Hepatocyte (in vitro differentiated cells): ENCODE measurements at regions not wholly inside any gene's neighbourhood (a gene's known extent, or its start where the extent isn't known, plus 50 kb on each side); places are given as distances from the start of the nearest gene placed in this dataset.

Experiments
- DNase-seq: peaks from one replicate; pipeline ENCODE4 v3.0.0-alpha.2; 2016; ENCODE audit warnings: low spot score
- H2AFZ ChIP-seq: fragments of 200-600 bp; sonication (generic); 2 replicates; pipeline ENCODE4 v1.6.0; 2016; ENCODE audit warnings: antibody characterized with exemption, mild to moderate bottlenecking
- H3K27ac ChIP-seq: fragments of 200-600 bp; sonication (generic); 2 replicates; pipeline ENCODE4 v1.5.1; 2016; ENCODE audit warnings: mild to moderate bottlenecking
- H3K27me3 ChIP-seq: fragments of 200-600 bp; sonication (generic); 2 replicates; pipeline ENCODE4 v1.6.1; 2016
- H3K36me3 ChIP-seq: fragments of 200-600 bp; sonication (generic); replicated peaks from 2 replicates; pipeline ENCODE4 v1.5.1; 2016; ENCODE audit warnings: low read depth; ENCODE audit not compliant: insufficient read depth
- H3K4me1 ChIP-seq: fragments of 200-600 bp; sonication (generic); 2 replicates; pipeline ENCODE4 v1.5.1; 2016; ENCODE audit warnings: mild to moderate bottlenecking, moderate library complexity; ENCODE audit not compliant: insufficient read depth
- H3K4me2 ChIP-seq: fragments of 200-600 bp; sonication (generic); 2 replicates; pipeline ENCODE4 v1.6.0; 2016
- H3K4me3 ChIP-seq: fragments of 200-600 bp; sonication (generic); 2 replicates; pipeline ENCODE4 v1.5.1; 2016; ENCODE audit warnings: mild to moderate bottlenecking
- H3K79me2 ChIP-seq: fragments of 200-600 bp; sonication (generic); 2 replicates; pipeline ENCODE4 v1.6.0; 2017; ENCODE audit warnings: mild to moderate bottlenecking
- H3K9me2 ChIP-seq: fragments of 200-600 bp; sonication (generic); replicated peaks from 2 replicates; pipeline ENCODE4 v1.6.0; 2017; ENCODE audit warnings: mild to moderate bottlenecking; ENCODE audit not compliant: insufficient read depth
- H3K9me3 ChIP-seq: fragments of 200-600 bp; sonication (generic); 2 replicates; pipeline ENCODE4 v1.5.1; 2016; ENCODE audit warnings: low read depth, mild to moderate bottlenecking
- H4K20me1 ChIP-seq: fragments of 200-600 bp; sonication (generic); 2 replicates; pipeline ENCODE4 v1.6.0; 2016; ENCODE audit warnings: mild to moderate bottlenecking; ENCODE audit not compliant: insufficient read depth, poor library complexity, severe bottlenecking
- CTCF ChIP-seq: fragments of 200-600 bp; sonication (generic); IDR thresholded peaks from 2 replicates; pipeline ENCODE4 v1.5.1; 2016; ENCODE audit warnings: antibody characterized with exemption, mild to moderate bottlenecking; ENCODE audit not compliant: poor library complexity
- EZH2 ChIP-seq: fragments of 200-600 bp; sonication (generic); IDR thresholded peaks from 2 replicates; pipeline ENCODE4 v1.6.1; 2016; ENCODE audit warnings: antibody characterized with exemption, mild to moderate bottlenecking, borderline replicate concordance
- EZH2phosphoT487 ChIP-seq: fragments of 200-600 bp; sonication (generic); IDR thresholded peaks from one replicate; pipeline ENCODE4 v1.6.1; 2018; ENCODE audit warnings: antibody characterized with exemption, mild to moderate bottlenecking, low read depth, moderate library complexity; ENCODE audit not compliant: unreplicated experiment, severe bottlenecking
- WGBS: methylation state at CpG from one replicate; pipeline ENCODE4 v1.1.6; 2016; ENCODE audit warnings: low lambda C conversion rate; ENCODE audit errors: missing lambda C conversion rate; 5-methylcytosine and 5-hydroxymethylcytosine counted together

- no peak overlapping the region for H3K27ac ChIP-seq
- H3K9me3 ChIP-seq = no peaks in the 10 kb centered on the region
- no peak for DNase-seq
- no peaks in the 10 kb centered on the region for H3K36me3 ChIP-seq
- no peaks in the 10 kb centered on the region for H3K9me2 ChIP-seq
- no peak overlapping the region for H2AFZ ChIP-seq
- TF ChIP-seq CTCF (no peak), EZH2phosphoT487 (no peak), EZH2 (no peak)
- H4K20me1 ChIP-seq = no peaks in the 10 kb centered on the region
- no peaks in the 10 kb centered on the region for H3K79me2 ChIP-seq
- 88% methylated on average over 4 of the region's 4 CpGs for WGBS
- H3K4me3 ChIP-seq = no peak overlapping the region
- no peaks in the 10 kb centered on the region for H3K27me3 ChIP-seq
- no peaks in the 10 kb centered on the region for H3K4me1 ChIP-seq
- no peak overlapping the region for H3K4me2 ChIP-seq
Measured at GRCh38 chr22:48004936-48005335, 1242.5 kb downstream of the TBC1D22A start.

- Histone ChIP-seq H3K27me3 (no peaks in the 10 kb centered on the region), H3K4me1 (no peaks in the 10 kb centered on the region), H3K79me2 (no peaks in the 10 kb centered on the region), H3K4me3 (no peak overlapping the region), H3K4me2 (no peak overlapping the region), H3K36me3 (no peaks in the 10 kb centered on the region), H4K20me1 (no peaks in the 10 kb centered on the region), H3K27ac (no peak overlapping the region), H2AFZ (no peak overlapping the region), H3K9me2 (no peaks in the 10 kb centered on the region), H3K9me3 (no peaks in the 10 kb centered on the region)
- 55% methylated on average over 6 of the region's 6 CpGs for WGBS
- no peak for DNase-seq
- TF ChIP-seq EZH2phosphoT487 = no peak
- no peak for TF ChIP-seq CTCF
- no peak for TF ChIP-seq EZH2
Measured at GRCh38 chr22:48004038-48004437, 1241.6 kb downstream of the TBC1D22A start.

GRCh38 chr22:48001101-48001500 lies 1238.7 kb downstream of the TBC1D22A start:
- H3K36me3 ChIP-seq = no peaks in the 10 kb centered on the region
- 83% methylated on average over 11 of the region's 11 CpGs for WGBS
- no peaks in the 10 kb centered on the region for H3K9me3 ChIP-seq
- H3K27me3 ChIP-seq = no peaks in the 10 kb centered on the region
- H3K9me2 ChIP-seq = no peaks in the 10 kb centered on the region
- no peak overlapping the region for H3K4me2 ChIP-seq
- no peaks in the 10 kb centered on the region for H3K4me1 ChIP-seq
- no peak for DNase-seq
- no peaks in the 10 kb centered on the region for H4K20me1 ChIP-seq
- no peaks in the 10 kb centered on the region for H3K79me2 ChIP-seq
- H3K4me3 ChIP-seq = no peak overlapping the region
- TF ChIP-seq EZH2 (no peak), EZH2phosphoT487 (no peak), CTCF (no peak)
- H2AFZ ChIP-seq = no peak overlapping the region
- H3K27ac ChIP-seq = no peak overlapping the region

GRCh38 chr22:47997612-47998011 lies 1235.2 kb downstream of the TBC1D22A start:
- no peak overlapping the region for H2AFZ ChIP-seq
- H3K9me2 ChIP-seq = no peaks in the 10 kb centered on the region
- H3K4me3 ChIP-seq = no peak overlapping the region
- no peaks in the 10 kb centered on the region for H3K9me3 ChIP-seq
- 83% methylated on average over 8 of the region's 8 CpGs for WGBS
- no peak overlapping the region for H3K4me2 ChIP-seq
- TF ChIP-seq EZH2 = no peak
- TF ChIP-seq CTCF = no peak
- no peak for TF ChIP-seq EZH2phosphoT487
- no peak for DNase-seq
- no peak overlapping the region for H3K27ac ChIP-seq
- H3K4me1 ChIP-seq = no peaks in the 10 kb centered on the region
- no peaks in the 10 kb centered on the region for H4K20me1 ChIP-seq
- H3K27me3 ChIP-seq = no peaks in the 10 kb centered on the region
- H3K36me3 ChIP-seq = no peaks in the 10 kb centered on the region
- H3K79me2 ChIP-seq = no peaks in the 10 kb centered on the region
